HFF-Myc (cell line): ENCODE measurements at regions not wholly inside any gene's neighbourhood (a gene's known extent, or its start where the extent isn't known, plus 50 kb on each side); places are given as distances from the start of the nearest gene placed in this dataset.

Experiments
- DNase-seq: peaks from one replicate; pipeline ENCODE4 v3.0.0-alpha.2; 2011; ENCODE audit warnings: low read depth; ENCODE audit errors: extremely low read depth
- H3K4me3 ChIP-seq: replicated peaks from 2 replicates; pipeline ENCODE4 v1.5.1; 2011; ENCODE audit warnings: low read depth, mild to moderate bottlenecking, control low read depth, low read length
- TF ChIP-seq, protein P1 (sequence below): IDR thresholded peaks from 2 replicates; pipeline ENCODE4 v1.5.1; 2012; ENCODE audit warnings: mild to moderate bottlenecking, low read depth, low read length, control low read depth; ENCODE audit errors: missing control alignments

DNA sequence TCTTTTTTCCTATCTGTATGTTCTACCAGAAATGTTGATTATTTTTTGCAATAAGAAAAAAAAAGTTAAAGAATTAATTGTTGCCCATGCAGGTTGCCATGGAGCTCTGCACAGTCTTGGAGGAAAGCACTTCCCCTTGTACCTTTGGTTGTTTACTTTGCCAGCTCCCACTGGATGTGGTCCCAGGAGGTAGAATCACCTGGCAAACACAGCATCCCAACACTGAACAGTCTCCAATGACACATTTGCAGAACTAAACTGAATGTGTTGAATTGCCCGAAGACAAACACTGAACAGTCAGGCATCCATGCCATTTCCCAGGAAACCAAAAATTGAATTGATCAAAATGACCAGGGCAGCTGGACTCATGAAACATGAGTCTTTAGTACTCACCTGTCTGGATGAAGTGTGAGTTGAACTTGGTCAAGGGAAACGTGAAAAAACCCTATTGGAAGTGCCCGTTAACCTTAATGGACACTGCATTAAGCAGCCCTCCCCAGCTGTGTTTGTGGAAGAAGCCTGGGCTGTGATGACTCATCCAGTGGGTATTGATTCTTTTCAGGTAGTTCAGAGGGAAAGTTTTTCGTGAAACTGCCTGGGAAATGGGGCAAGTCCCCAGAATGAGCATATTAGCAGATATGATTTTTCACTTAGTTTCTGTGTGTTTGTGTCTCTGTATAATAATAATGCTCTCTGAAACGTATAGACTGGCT is 284.7 kb upstream of the STT3B start:
- TF ChIP-seq, protein P1, sequence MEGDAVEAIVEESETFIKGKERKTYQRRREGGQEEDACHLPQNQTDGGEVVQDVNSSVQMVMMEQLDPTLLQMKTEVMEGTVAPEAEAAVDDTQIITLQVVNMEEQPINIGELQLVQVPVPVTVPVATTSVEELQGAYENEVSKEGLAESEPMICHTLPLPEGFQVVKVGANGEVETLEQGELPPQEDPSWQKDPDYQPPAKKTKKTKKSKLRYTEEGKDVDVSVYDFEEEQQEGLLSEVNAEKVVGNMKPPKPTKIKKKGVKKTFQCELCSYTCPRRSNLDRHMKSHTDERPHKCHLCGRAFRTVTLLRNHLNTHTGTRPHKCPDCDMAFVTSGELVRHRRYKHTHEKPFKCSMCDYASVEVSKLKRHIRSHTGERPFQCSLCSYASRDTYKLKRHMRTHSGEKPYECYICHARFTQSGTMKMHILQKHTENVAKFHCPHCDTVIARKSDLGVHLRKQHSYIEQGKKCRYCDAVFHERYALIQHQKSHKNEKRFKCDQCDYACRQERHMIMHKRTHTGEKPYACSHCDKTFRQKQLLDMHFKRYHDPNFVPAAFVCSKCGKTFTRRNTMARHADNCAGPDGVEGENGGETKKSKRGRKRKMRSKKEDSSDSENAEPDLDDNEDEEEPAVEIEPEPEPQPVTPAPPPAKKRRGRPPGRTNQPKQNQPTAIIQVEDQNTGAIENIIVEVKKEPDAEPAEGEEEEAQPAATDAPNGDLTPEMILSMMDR = no peak
- no peak overlapping the region for H3K4me3 ChIP-seq
- no peak for DNase-seq

DNA sequence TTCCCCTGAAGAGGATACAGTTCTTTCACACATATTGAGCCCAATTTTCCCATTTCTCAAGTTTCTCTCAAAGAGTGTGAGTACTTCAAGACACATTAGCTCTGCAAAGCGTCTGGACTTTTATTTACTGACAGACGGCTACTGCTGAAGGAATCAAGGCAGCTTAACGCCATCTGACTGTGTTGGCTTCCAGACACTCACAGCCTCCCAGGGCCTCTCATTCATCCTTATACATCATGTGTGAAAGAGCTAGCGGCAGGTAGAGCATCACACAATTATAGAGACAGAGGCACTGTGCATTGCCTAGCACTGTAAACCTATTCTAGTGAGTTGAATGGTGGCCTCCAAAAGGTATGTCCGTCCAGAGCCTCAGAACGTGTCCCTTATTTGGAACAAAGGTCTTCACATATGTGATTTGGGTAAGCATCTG is 284.1 kb upstream of the STT3B start:
- TF ChIP-seq, protein P1 = no peak
- H3K4me3 ChIP-seq = no peak overlapping the region
- DNase-seq = no peak

DNA sequence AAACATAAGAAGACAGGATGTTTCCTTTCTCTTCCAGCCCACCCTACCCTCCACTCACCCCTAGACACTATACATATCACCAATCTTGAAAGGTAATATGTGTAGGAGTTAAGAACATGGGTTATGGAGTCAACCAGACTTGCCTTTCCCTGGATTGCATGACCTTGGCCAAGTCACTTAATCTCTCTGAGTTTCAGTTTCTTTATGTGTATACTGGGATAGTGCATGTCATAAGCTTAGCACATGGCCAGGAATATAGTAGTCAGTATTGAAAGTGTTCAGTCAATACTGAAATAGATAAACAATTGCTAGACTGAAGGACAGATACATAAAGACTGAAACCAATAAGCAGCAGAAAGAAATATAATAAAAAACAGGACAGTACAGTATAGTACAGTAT is 283.2 kb upstream of the STT3B start:
- no peak overlapping the region for H3K4me3 ChIP-seq
- TF ChIP-seq, protein P1 = no peak
- DNase-seq = no peak

GRCh38 chr3:31250116-31250777 is 282.5 kb upstream of the STT3B start:
- no peak for DNase-seq
- H3K4me3 ChIP-seq = no peak overlapping the region
- TF ChIP-seq, protein P1 = no peak

DNA sequence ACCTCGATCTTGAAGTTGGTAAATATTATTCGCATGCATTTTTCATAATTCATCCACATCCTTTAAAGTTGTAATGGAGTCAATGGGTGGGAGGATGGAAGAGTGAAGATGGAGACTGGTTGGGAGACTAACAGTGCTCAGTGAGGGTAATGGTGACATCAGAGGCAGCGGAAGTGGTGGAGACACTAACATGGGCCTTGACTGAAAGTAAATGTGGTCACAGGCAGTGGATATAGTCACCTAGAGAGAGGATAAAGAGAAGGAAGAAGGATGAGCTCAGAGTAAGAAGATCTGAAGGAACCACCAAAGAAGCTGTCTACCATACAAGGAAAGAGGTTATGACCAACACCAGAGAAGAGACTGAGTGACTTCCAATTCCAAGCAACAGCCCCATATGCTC is 281.6 kb upstream of the STT3B start:
- no peak for DNase-seq
- H3K4me3 ChIP-seq = no peak overlapping the region
- TF ChIP-seq, protein P1 = no peak

GRCh38 chr3:31252216-31253185 is 280.2 kb upstream of the STT3B start:
- TF ChIP-seq, protein P1 = no peak
- no peak overlapping the region for H3K4me3 ChIP-seq
- DNase-seq = no peak
